HepG2 (cell line): ENCODE measurements at regions not wholly inside any gene's neighbourhood (a gene's known extent, or its start where the extent isn't known, plus 50 kb on each side); places are given as distances from the start of the nearest gene placed in this dataset.

Source experiments
- ATAC-seq: fragments of 200-7000 bp; cut with Tn5 transposase; 3 replicates; pipeline ENCODE4 v1.9.1; 2020; ENCODE audit warnings: mild to moderate bottlenecking, moderate library complexity
- BruUV-seq: library from RNA; stranded (reverse); fragments of 400-500 nt; replicated peaks from 2 replicates; lab custom pipeline; 2021; lab: Mats Ljungman, UMichigan
- CTCF ChIA-PET: fragments of 300-600 bp; formaldehyde crosslinking; extraction: SDS; loops from one replicate; lab custom pipeline; 2021; ENCODE audit warnings: low total read pairs, inconsistent platforms, low intra/inter-chr PET ratio; lab: Yijun Ruan, JAX
- POLR2A ChIA-PET: fragments of 350-600 bp; sonication (Branson Sonifier 250); formaldehyde crosslinking; loops from one replicate; lab custom pipeline; 2020; ENCODE audit warnings: antibody characterized with exemption, inconsistent platforms; lab: Yijun Ruan, JAX
- DNase-seq: peaks from one replicate; pipeline ENCODE4 v3.0.0-alpha.2; 2015; ENCODE audit warnings: low spot score
- FAIRE-seq: peaks from 3 replicates; lab custom pipeline; 2011; peaks lifted over from hg19 to GRCh38; lab: Jason Lieb, UNC
- H2AFZ ChIP-seq: one replicate; pipeline ENCODE4 v1.6.1; 2011; ENCODE audit warnings: low read length, inconsistent platforms
- H3K27ac ChIP-seq: fragments of 300-600 bp; 3 replicates; pipeline ENCODE4 v1.8.0; 2011; ENCODE audit warnings: mixed run types, mild to moderate bottlenecking, mixed read lengths, low read length, inconsistent platforms; ENCODE audit not compliant: insufficient read depth; ENCODE audit errors: extremely low read length
- H3K27me3 ChIP-seq, 2 experiments: fragments of 200-600 bp in 1 of 2; 2 replicates in 1 of 2; 3 replicates in 1 of 2; pipeline versions ENCODE4 v1.6.0 to v1.8.0; 2011; ENCODE audit warnings: low read length in 2 of 2, mild to moderate bottlenecking in 2 of 2, moderate library complexity in 2 of 2, inconsistent platforms in 1 of 2; ENCODE audit not compliant: insufficient read depth in 2 of 2, control insufficient read depth in 1 of 2
- H3K36me3 ChIP-seq, 2 experiments: fragments of 200-600 bp in 1 of 2; replicated peaks in 1 of 2; 2 replicates in 1 of 2; 3 replicates in 1 of 2; pipeline versions ENCODE4 v1.5.1 to v1.8.0; 2011; ENCODE audit warnings: low read length in 2 of 2, inconsistent platforms in 1 of 2; ENCODE audit not compliant: insufficient read depth in 2 of 2, control insufficient read depth in 1 of 2
- H3K4me1 ChIP-seq: 2 replicates; pipeline ENCODE4 v1.5.1; 2012; ENCODE audit warnings: low read length, inconsistent platforms; ENCODE audit not compliant: insufficient read depth
- H3K4me2 ChIP-seq: 2 replicates; pipeline ENCODE4 v1.6.0; 2011; ENCODE audit warnings: low read depth, low read length, inconsistent platforms
- H3K4me3 ChIP-seq, 3 experiments: fragments of 200-600 bp in 1 of 3; sonication (generic), shearing (Covaris generic) in 1 of 3; replicated peaks in 1 of 3; 2 replicates each; pipeline ENCODE4 v1.5.1; 2011 to 2016; ENCODE audit warnings: low read length in 3 of 3, inconsistent platforms in 2 of 3, low read depth in 2 of 3, mild to moderate bottlenecking in 2 of 3, control low read depth in 1 of 3, mixed read lengths in 1 of 3; ENCODE audit not compliant: insufficient read depth in 1 of 3
- H3K79me2 ChIP-seq: one replicate; pipeline ENCODE4 v1.6.1; 2011; ENCODE audit warnings: low read length, inconsistent platforms; ENCODE audit not compliant: insufficient read depth
- H3K9ac ChIP-seq: 2 replicates; pipeline ENCODE4 v1.6.0; 2011; ENCODE audit warnings: mild to moderate bottlenecking, low read depth, low read length, inconsistent platforms; ENCODE audit not compliant: insufficient read depth
- H3K9me3 ChIP-seq: 2 replicates; pipeline ENCODE4 v1.5.1; 2012; ENCODE audit warnings: mild to moderate bottlenecking, low read length
- H4K20me1 ChIP-seq: 2 replicates; pipeline ENCODE4 v1.6.0; 2011; ENCODE audit warnings: inconsistent platforms, mild to moderate bottlenecking, low read length, moderate library complexity; ENCODE audit not compliant: insufficient read depth
- CREBL2 ChIP-seq: sonication (generic); formaldehyde crosslinking; IDR thresholded peaks from 2 replicates; pipeline ENCODE4 v1.8.1; 2023; ENCODE audit warnings: missing genetic modification reagents, mild to moderate bottlenecking, borderline replicate concordance
- EP300 ChIP-seq, 3 experiments: sonication (generic) in 1 of 3; formaldehyde crosslinking in 1 of 3; IDR thresholded peaks; 2 replicates each; pipeline versions ENCODE4 v1.5.1 to v1.6.1; 2011 to 2020; ENCODE audit warnings: low read depth in 2 of 3, low read length in 2 of 3, borderline replicate concordance in 1 of 3, improper control_type of control experiment in 1 of 3, mild to moderate bottlenecking in 1 of 3, missing genetic modification reagents in 1 of 3, moderate library complexity in 1 of 3
- FOSL2 ChIP-seq: sonication (generic); formaldehyde crosslinking; IDR thresholded peaks from 2 replicates; pipeline ENCODE4 v1.4.0; 2020; ENCODE audit warnings: missing genetic modification reagents
- FOXO1 ChIP-seq: sonication (generic); formaldehyde crosslinking; IDR thresholded peaks from 2 replicates; pipeline ENCODE4 v1.4.0; 2020; ENCODE audit warnings: missing genetic modification reagents
- HDAC1 ChIP-seq: sonication (generic); formaldehyde crosslinking; IDR thresholded peaks from 2 replicates; pipeline ENCODE4 v1.5.1; 2020; ENCODE audit warnings: mild to moderate bottlenecking, missing genetic modification reagents
- HES4 ChIP-seq: sonication (generic); formaldehyde crosslinking; IDR thresholded peaks from 2 replicates; pipeline ENCODE4 v1.9.0; 2021; ENCODE audit warnings: mild to moderate bottlenecking, missing genetic modification reagents, borderline replicate concordance
- HNRNPH1 ChIP-seq: fragments of 200-400 bp; formaldehyde crosslinking; optimal IDR thresholded peaks from 2 replicates; pipeline ENCODE3; 2017; ENCODE audit warnings: mild to moderate bottlenecking, low read depth, low read length
- HNRNPUL1 ChIP-seq: fragments of 200-400 bp; formaldehyde crosslinking; IDR thresholded peaks from 2 replicates; pipeline ENCODE4 v1.6.1; 2017; ENCODE audit warnings: low read depth, mild to moderate bottlenecking, low read length, moderate library complexity
- ISL2 ChIP-seq: sonication (generic); formaldehyde crosslinking; IDR thresholded peaks from 2 replicates; pipeline ENCODE4 v1.5.0; 2020; ENCODE audit warnings: missing genetic modification reagents
- KLF6 ChIP-seq: IDR thresholded peaks from 2 replicates; pipeline ENCODE4 v1.8.0; 2016; ENCODE audit warnings: missing biosample characterization, missing genetic modification reagents
- MAZ ChIP-seq, 2 experiments: sonication (generic) in 1 of 2; formaldehyde crosslinking in 1 of 2; IDR thresholded peaks; 2 replicates each; pipeline versions ENCODE4 v1.5.0 to v1.6.1; 2012 to 2020; ENCODE audit warnings: low read depth in 2 of 2, mild to moderate bottlenecking in 2 of 2, borderline replicate concordance in 1 of 2, improper control_type of control experiment in 1 of 2, low read length in 1 of 2, missing genetic modification reagents in 1 of 2, moderate library complexity in 1 of 2
- POLR2AphosphoS2 ChIP-seq: IDR thresholded peaks from 2 replicates; pipeline ENCODE4 v1.6.1; 2011; ENCODE audit warnings: low read depth, low read length, improper control_type of control experiment
- SETDB1 ChIP-seq: sonication (generic); formaldehyde crosslinking; IDR thresholded peaks from 2 replicates; pipeline ENCODE4 v1.5.1; 2020; ENCODE audit warnings: missing genetic modification reagents, mild to moderate bottlenecking, borderline replicate concordance
- SP4 ChIP-seq: sonication (generic); formaldehyde crosslinking; IDR thresholded peaks from 2 replicates; pipeline ENCODE4 v1.8.1; 2023; ENCODE audit warnings: mild to moderate bottlenecking, missing genetic modification reagents
- ZBTB46 ChIP-seq: sonication (generic); formaldehyde crosslinking; IDR thresholded peaks from 2 replicates; pipeline ENCODE4 v1.4.0; 2020; ENCODE audit warnings: mild to moderate bottlenecking, missing genetic modification reagents, borderline replicate concordance
- ZNF143 ChIP-seq: sonication (generic); formaldehyde crosslinking; IDR thresholded peaks from 2 replicates; pipeline ENCODE4 v1.4.0; 2020; ENCODE audit warnings: missing genetic modification reagents
- ZNF333 ChIP-seq: sonication (generic); formaldehyde crosslinking; IDR thresholded peaks from 2 replicates; pipeline ENCODE4 v1.4.0; 2020; ENCODE audit warnings: mild to moderate bottlenecking, missing genetic modification reagents, borderline replicate concordance
- ZNF629 ChIP-seq: sonication (generic); formaldehyde crosslinking; conservative IDR thresholded peaks from 2 replicates; pipeline ENCODE4 v1.5.0; 2020; ENCODE audit warnings: missing genetic modification reagents
- ZNF644 ChIP-seq: IDR thresholded peaks from 2 replicates; pipeline ENCODE4 v1.6.1; 2016; ENCODE audit warnings: low read depth
- WGBS: methylation state at CpG from one replicate; pipeline ENCODE4 v1.1.6; 2017; ENCODE audit warnings: low lambda C conversion rate; 5-methylcytosine and 5-hydroxymethylcytosine counted together
- in situ Hi-C: cut with HindIII; loops from 2 replicates; pipeline ENCODE4 v1.10.0; 2017; ENCODE audit warnings: low pct_unique_long_range_greater_than_20kb; ENCODE audit not compliant: extremely low pct_ligation_motif_present
- intact Hi-C: fragments of 100-400 bp; cut with micrococcal nuclease; formaldehyde crosslinking; loops from one replicate; pipeline ENCODE4 v1.10.0; 2022; ENCODE audit not compliant: unreplicated experiment

- intact Hi-C loops (loop anchor here (10.0 kb wide), 1 partner anchor 365 kb away; no protein-coding TSS in a partner anchor), in situ Hi-C loops (no loop called here)
- H3K27me3 ChIP-seq = no peaks in the 10 kb centered on the region
- FAIRE-seq = no peak
- H3K27ac ChIP-seq = no peak overlapping the region
- no peak for DNase-seq
- H3K4me2 ChIP-seq = no peak overlapping the region
- H2AFZ ChIP-seq = no peak overlapping the region
- peaks cover 5% of the 10 kb centered on the region for H3K79me2 ChIP-seq
- peaks cover 26% of the 10 kb centered on the region for H3K4me1 ChIP-seq
- ATAC-seq = no peak
- ChIA-PET CTCF (no interaction called here), POLR2A (no interaction called here)
- TF ChIP-seq FOSL2 (CRISPR knock-in tag) = no peak
- TF ChIP-seq POLR2AphosphoS2 = no peak
- no peak for TF ChIP-seq EP300 (IDR thresholded peaks at IDR 0.05; ENCODE audit: low read depth in 2 of 2, low read length in 2 of 2)
- TF ChIP-seq EP300 (CRISPR knock-in tag; IDR thresholded peaks at IDR 0.05; ENCODE audit: borderline replicate concordance) = no peak
- no peak for TF ChIP-seq ZBTB46 (CRISPR knock-in tag)
- TF ChIP-seq ZNF143 (CRISPR knock-in tag) = no peak
- no peak for TF ChIP-seq SETDB1
- no peak for TF ChIP-seq HNRNPH1
- TF ChIP-seq FOXO1 = no peak
- TF ChIP-seq HDAC1 (CRISPR knock-in tag) = no peak
- no peak for TF ChIP-seq ZNF629 (CRISPR knock-in tag)
- TF ChIP-seq KLF6 (CRISPR knock-in tag) = no peak
- TF ChIP-seq ZNF333 (CRISPR knock-in tag) = no peak
- no peak for TF ChIP-seq ISL2 (CRISPR knock-in tag)
- TF ChIP-seq ZNF644 (CRISPR knock-in tag) = no peak
- TF ChIP-seq MAZ (IDR thresholded peaks at IDR 0.05; ENCODE audit: borderline replicate concordance, low read depth, low read length) = no peak
- no peak for TF ChIP-seq MAZ (CRISPR knock-in tag; IDR thresholded peaks at IDR 0.05; ENCODE audit: low read depth)
- TF ChIP-seq HNRNPUL1 = no peak
- TF ChIP-seq SP4 (CRISPR knock-in tag) = no peak
- TF ChIP-seq HES4 (CRISPR knock-in tag) = no peak
- no peak for TF ChIP-seq CREBL2
- H3K4me3 ChIP-seq = no peak overlapping the region
- H3K36me3 ChIP-seq = 0 out of 5 replicates have a peak, but pooled peaks cover 0 to 1% of the 10 kb centered on the region in 2 experiments
- H3K9me3 ChIP-seq = no peaks in the 10 kb centered on the region
- no peak overlapping the region for H3K9ac ChIP-seq
- 89% methylated on average over 12 of the region's 12 CpGs for WGBS
- BruUV-seq = no TSS peak
- H4K20me1 ChIP-seq = no peaks in the 10 kb centered on the region
Measured at GRCh38 chr14:89549381-89550125, 132.5 kb upstream of the FOXN3 start.
